ENCODE measurements at regions not wholly inside any gene's neighbourhood (a gene's known extent, or its start where the extent isn't known, plus 50 kb on each side); places are given as distances from the start of the nearest gene placed in this dataset.
"Not testable (repeated sequence)": the region's sequence is repeated elsewhere in the genome, so short reads cannot be mapped to it uniquely, and the experiment has no call there.

DNA sequence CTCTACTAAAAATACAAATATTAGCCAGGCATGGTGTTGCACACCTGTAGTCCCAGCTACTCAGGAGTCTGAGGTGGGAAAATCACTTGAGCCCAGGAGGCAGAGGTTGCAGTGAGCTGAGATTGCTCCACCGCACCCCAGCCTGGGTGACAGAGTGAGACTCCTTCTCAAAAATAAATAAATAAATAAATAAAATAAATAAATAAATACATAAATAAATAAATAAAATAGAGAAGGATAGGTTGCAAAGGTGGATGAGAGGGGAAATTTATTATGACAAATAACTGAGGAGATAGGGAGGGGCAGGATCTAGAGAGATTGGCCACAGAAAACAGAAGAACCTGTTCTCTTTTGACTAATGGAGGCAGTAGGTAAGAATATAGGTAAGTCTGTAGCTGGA lies 601.6 kb downstream of the LRRC70 start:
- not testable (repeated sequence) for DNase-seq

DNA sequence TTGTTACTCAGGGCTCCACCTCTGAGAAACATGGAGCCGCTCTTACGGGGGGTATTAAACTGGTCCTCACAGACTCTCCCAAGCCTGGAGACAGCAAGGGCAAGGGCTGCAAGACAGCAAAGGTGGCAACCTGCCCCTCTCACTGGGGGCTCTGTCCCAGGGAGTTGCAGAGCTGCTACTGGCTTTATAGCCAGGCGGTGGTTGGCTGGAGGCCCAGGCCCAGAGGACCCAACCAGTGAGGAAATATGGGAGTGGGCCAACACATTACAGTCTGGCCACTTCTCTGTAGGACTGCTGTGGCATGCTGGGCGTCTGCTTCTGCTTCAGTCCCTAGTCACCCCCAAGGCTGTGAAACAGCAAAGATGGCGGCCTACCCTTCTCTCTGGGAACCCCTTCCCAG lies 597.2 kb downstream of the LRRC70 start:
- no peak for DNase-seq

GRCh38 chr5:63170486-63170885 lies 591.9 kb downstream of the LRRC70 start:
- DNase-seq, result no peak

DNA sequence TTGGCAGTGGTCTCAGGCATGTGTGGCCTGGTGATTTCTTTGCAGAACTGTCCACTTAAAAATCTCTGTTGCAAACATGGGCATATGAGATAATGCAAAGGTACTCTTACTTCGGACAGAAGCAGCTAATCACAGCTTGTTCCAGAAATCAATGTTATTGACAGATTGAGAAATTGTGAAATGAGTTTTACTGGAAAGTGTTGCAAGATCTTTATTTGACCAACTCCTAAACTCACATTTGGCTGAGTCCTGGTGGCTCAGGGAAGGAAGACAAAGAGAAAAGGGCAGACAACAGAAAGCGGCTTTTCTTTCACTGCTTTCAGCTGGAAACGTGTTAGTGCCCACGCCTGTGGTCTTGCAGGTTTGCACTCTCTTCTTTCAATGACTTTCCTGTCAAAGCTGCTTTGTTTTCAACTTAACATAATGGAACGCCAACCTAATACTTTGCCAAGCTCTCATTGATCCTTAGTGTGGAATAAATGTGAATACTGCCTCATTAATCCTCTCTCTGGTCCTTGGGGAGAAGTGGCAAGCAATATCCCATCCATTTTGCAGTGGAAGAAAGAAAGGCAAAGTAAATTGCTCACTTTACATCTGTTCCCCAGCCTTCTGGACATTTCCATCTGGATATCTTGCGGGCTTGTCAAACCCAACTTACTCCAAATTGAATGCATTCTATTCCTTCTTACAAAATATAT lies 586.4 kb downstream of the LRRC70 start:
- no peak for DNase-seq

GRCh38 chr5:63164339-63164738 lies 585.7 kb downstream of the LRRC70 start:
- no peak for DNase-seq

- DNase-seq, result no peak
Observed at GRCh38 chr5:63155310-63155631, 576.7 kb downstream of the LRRC70 start.

GRCh38 chr5:63154476-63155309 lies 576.1 kb downstream of the LRRC70 start:
- no peak for DNase-seq

DNA sequence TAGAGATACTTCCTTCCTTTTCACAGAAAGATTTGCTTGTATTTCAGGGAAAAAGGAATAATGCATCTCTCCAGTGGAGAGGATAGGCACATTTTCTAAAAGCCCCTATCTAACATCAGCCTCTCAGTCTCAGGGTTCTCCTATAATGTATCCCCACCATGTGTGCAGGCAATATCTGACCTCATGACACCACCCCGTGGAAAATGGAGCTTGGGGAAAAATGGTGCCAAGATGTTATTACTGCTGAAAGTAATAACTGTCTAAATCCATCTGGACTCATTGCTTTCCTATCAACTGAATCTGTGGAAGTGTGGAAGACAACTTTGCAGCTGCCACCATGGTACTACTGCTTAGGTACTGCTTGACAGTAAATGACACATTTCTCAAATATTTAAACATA lies 574.3 kb downstream of the LRRC70 start:
- no peak for DNase-seq

DNA sequence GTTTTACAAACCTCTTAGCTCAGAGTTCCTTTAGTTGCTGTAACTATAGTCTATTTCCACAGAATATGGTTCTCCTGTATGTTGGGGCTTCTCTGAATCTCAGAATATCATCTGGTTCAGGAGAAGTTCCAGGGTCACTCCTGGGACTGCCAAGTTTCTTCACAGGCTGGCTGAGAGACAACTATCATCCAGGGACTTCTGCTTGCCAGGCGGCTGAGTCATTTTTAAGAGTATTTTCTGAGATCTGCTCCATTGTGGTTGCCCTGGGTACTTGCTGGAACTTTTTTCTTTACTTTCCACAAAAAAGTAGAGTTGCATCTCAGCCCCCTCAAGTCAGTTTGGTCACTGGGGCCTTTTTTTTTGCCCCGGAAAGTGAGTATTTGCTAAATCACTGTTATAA lies 566.5 kb downstream of the LRRC70 start:
- no peak for DNase-seq

- no peak for DNase-seq
Observed at GRCh38 chr5:63141591-63141990, 563.0 kb downstream of the LRRC70 start.

GRCh38 chr5:63135291-63135690 lies 556.7 kb downstream of the LRRC70 start:
- no peak for DNase-seq

- DNase-seq, result no peak
Observed at GRCh38 chr5:63131626-63132285, 553.1 kb downstream of the LRRC70 start.

DNA sequence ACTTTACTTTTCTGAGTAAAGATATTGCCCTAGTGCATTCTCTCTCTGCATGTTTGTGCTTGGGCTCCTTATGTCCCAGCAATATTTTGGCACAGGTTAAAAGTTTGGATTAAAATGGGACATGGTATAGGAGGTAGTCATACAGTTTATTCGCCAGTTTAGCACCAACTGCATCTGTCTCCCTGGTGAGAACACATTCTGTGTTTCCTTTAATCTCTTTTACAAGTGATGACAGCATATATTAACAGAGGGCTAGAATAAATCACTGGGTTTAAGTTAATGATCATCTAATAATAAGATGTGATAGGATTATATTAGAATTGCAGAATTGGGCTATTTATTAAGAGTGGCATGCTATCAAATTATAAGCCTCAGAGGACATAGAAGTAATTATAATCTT lies 550.1 kb downstream of the LRRC70 start:
- DNase-seq, result no peak

- no peak for DNase-seq
Observed at GRCh38 chr5:63128018-63128417, 549.4 kb downstream of the LRRC70 start.

DNA sequence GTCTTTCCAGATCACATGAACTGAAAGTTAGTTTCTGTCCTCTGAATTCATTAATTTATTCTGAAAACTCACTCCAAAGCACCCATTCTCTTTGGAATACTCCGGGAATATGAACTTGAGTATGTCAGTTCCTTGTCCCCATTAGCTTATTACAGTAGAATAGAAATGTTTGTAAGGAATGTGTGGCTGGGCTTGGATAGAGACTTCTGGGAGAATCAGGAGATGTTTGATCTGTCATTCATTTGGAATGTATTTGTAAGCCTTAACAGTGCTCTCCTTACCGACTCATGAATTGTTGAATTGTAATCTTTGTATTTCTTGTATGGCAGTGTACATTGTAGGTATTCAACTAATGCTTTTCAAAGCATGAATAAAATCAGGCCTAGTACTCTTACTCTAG lies 548.4 kb downstream of the LRRC70 start:
- no peak for DNase-seq

DNA sequence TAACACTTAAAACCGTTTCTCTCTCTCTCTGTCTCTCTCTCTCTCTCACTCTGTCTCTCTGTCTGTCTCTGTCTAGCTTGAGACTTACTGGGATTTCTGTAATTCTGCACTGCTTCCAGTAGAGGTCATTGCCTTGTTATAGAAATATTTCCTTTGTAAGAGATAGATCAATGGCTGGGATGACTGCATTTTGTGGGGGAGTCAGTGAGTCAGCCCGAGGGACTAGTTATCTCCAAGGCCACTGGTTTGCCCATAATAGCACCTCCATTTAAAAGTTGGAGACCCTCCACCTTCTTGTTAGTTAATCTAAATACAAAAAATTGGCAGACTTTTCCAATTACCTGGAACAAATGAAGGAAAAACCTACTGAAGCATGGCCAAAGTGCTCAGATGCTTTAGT lies 547.2 kb downstream of the LRRC70 start:
- no peak for DNase-seq

GRCh38 chr5:63125392-63125791 lies 546.8 kb downstream of the LRRC70 start:
- no peak for DNase-seq

DNA sequence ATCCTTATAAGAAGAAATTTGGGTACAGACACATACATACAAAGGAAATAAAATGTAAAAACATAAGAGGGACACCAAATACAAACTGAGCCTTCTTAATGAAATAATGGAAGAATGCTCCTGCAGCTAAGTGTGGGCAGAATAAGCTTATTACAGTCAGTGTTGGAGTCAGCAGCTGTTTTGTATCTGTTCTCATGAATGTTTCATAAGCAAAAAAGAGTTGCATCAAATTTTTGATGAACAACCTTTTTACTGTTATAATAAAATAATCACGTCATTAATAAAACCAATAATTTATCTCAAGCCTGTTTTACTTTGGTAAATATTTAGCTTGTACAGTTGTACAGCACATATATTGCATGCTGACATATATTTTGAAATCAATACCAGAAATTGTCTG lies 545.6 kb downstream of the LRRC70 start:
- no peak for DNase-seq

- no peak for DNase-seq
Observed at GRCh38 chr5:63121471-63121870, 542.9 kb downstream of the LRRC70 start.

GRCh38 chr5:63118221-63118620 lies 539.6 kb downstream of the LRRC70 start:
- DNase-seq, result no peak

- DNase-seq, result no peak
Observed at GRCh38 chr5:63111891-63112290, 533.3 kb downstream of the LRRC70 start.

DNA sequence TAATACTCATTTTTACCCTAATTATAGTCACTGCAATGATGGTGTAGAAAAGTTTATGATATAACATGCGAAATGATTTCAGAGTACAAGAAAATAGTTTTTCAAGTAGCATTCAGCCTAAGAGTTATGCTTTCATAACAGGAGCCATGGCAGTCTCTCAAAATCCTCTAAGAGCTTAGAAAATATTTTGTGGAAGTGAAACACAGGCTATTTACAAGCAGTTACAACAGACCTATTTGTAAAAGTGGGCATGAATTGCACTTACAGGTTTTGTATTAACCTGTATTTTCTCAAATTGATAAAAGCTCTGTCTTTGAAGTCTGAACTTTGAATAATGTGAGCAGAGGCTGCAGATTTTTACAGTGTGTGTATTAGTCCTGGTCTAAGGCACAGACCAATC lies 523.3 kb downstream of the LRRC70 start:
- no peak for DNase-seq

DNA sequence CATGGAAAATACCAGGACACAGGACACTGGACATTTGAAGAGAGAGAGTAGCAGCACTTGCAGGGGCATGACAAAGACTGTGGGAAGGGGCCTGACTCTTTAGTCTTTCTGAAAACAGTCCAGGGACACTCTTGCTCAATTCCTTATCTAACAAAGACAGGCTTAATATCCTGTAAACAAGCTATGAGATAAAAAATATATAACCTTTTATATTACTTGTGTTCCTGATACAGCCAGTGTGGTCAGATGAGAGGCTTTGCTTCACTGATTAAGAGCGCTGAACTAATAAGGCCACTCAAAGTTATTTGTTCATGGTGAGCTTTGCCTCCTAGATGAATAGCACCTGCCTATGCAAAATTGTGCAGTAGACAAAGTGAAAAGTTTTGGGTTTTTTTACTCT lies 518.7 kb downstream of the LRRC70 start:
- no peak for DNase-seq

- no peak for DNase-seq
Observed at GRCh38 chr5:63094730-63095129, 516.1 kb downstream of the LRRC70 start.
